Endodermal cell (in vitro differentiated cells): ENCODE measurements at regions not wholly inside any gene's neighbourhood (a gene's known extent, or its start where the extent isn't known, plus 50 kb on each side); places are given as distances from the start of the nearest gene placed in this dataset.
"Not testable (repeated sequence)": the region's sequence is repeated elsewhere in the genome, so short reads cannot be mapped to it uniquely, and the experiment has no call there.

Experiments used
- DNase-seq: peaks from one replicate; pipeline ENCODE4 v3.0.0-alpha.2; 2017
- H3K27ac ChIP-seq: 2 replicates; pipeline ENCODE4 v1.5.1; 2013; ENCODE audit warnings: mild to moderate bottlenecking, low read depth, low read length, moderate library complexity
- H3K27me3 ChIP-seq: 2 replicates; pipeline ENCODE4 v1.6.1; 2013; ENCODE audit warnings: mild to moderate bottlenecking, low read length, moderate library complexity; ENCODE audit not compliant: insufficient read depth, control insufficient read depth, poor library complexity, severe bottlenecking
- H3K36me3 ChIP-seq: 2 replicates; pipeline ENCODE4 v1.7.0; 2013; ENCODE audit warnings: mild to moderate bottlenecking, low read length, moderate library complexity; ENCODE audit not compliant: control insufficient read depth, insufficient read depth
- H3K4me1 ChIP-seq: one replicate; pipeline ENCODE4 v1.7.0; 2013; ENCODE audit warnings: low read length; ENCODE audit not compliant: control insufficient read depth, insufficient read depth
- H3K4me3 ChIP-seq: 2 replicates; pipeline ENCODE4 v1.5.1; 2013; ENCODE audit warnings: mild to moderate bottlenecking, low read length, moderate library complexity
- H3K9ac ChIP-seq: 2 replicates; pipeline ENCODE4 v1.6.1; 2013; ENCODE audit warnings: mild to moderate bottlenecking, low read length, moderate library complexity; ENCODE audit not compliant: poor library complexity, severe bottlenecking; ENCODE audit errors: extremely low read depth
- H3K9me3 ChIP-seq: 2 replicates; pipeline ENCODE4 v1.6.1; 2013; ENCODE audit warnings: mild to moderate bottlenecking, low read length, moderate library complexity; ENCODE audit not compliant: control insufficient read depth
- H3K27ac Mint-ChIP-seq: 2 replicates; pipeline ENCODE4 v1.8.0; 2020; ENCODE audit warnings: mixed read lengths
- H3K27me3 Mint-ChIP-seq: 2 replicates; pipeline ENCODE4 v1.8.0; 2021; ENCODE audit warnings: mild to moderate bottlenecking, mixed read lengths; ENCODE audit not compliant: insufficient read depth
- H3K36me3 Mint-ChIP-seq: 2 replicates; pipeline ENCODE4 v1.8.0; 2020; ENCODE audit warnings: low read depth, mixed read lengths
- H3K4me1 Mint-ChIP-seq: 2 replicates; pipeline ENCODE4 v1.8.0; 2020; ENCODE audit warnings: mixed read lengths
- H3K4me3 Mint-ChIP-seq: 2 replicates; pipeline ENCODE4 v1.8.0; 2020; ENCODE audit warnings: mild to moderate bottlenecking, moderate library complexity, mixed read lengths
- H3K9me3 Mint-ChIP-seq: 2 replicates; pipeline ENCODE4 v1.8.0; 2020; ENCODE audit warnings: mild to moderate bottlenecking, mixed read lengths
- whole genome bisulfite sequencing, 2 experiments: methylation state at CpG; one replicate each; pipeline versions ENCODE4 v1.1.5 to v1.1.7; 2013; ENCODE audit warnings: missing lambda C conversion rate in 2 of 2, mixed read lengths in 1 of 2; ENCODE audit not compliant: insufficient coverage in 1 of 2, insufficient read length in 1 of 2; 5-methylcytosine and 5-hydroxymethylcytosine counted together

- H3K9ac ChIP-seq, H3K27ac Mint-ChIP-seq, H3K9me3 Mint-ChIP-seq, H3K27me3 ChIP-seq, H3K27me3 Mint-ChIP-seq, H3K36me3 ChIP-seq, H3K36me3 Mint-ChIP-seq, DNase-seq, H3K9me3 ChIP-seq, H3K4me1 Mint-ChIP-seq, H3K4me1 ChIP-seq, H3K27ac ChIP-seq, H3K4me3 ChIP-seq, H3K4me3 Mint-ChIP-seq: not testable (repeated sequence)
- no CpG with 5 or more reads among the region's 1 CpG for WGBS, 2 experiments
These were observed 82.0 kb downstream of the FAM47C start for GRCh38 chrX:37090142-37090541.

GRCh38 chrX:37096422-37097124 lies 88.4 kb downstream of the FAM47C start:
- not testable (repeated sequence) for H3K4me3 Mint-ChIP-seq, H3K4me1 Mint-ChIP-seq, H3K4me1 ChIP-seq, H3K9me3 ChIP-seq, H3K4me3 ChIP-seq, H3K27me3 ChIP-seq, H3K27me3 Mint-ChIP-seq, H3K27ac Mint-ChIP-seq, H3K36me3 ChIP-seq, H3K36me3 Mint-ChIP-seq, H3K9me3 Mint-ChIP-seq, H3K9ac ChIP-seq, H3K27ac ChIP-seq, DNase-seq
- WGBS, 2 experiments = no CpG with 5 or more reads among the region's 4 CpGs
